Upper lobe of left lung (tissue), 4 donors: ENCODE measurements at regions not wholly inside any gene's neighbourhood (a gene's known extent, or its start where the extent isn't known, plus 50 kb on each side); places are given as distances from the start of the nearest gene placed in this dataset.

Experiments used
- CTCF ChIP-seq, 6 experiments: fragments of 450-650 bp in 4 of 6; fragments of 200-600 bp in 2 of 6; sonication (generic) in 2 of 6; IDR thresholded peaks; one replicate each; pipeline ENCODE4 v1.5.1; 2016 to 2019; ENCODE audit warnings: antibody characterized with exemption in 6 of 6
- POLR2AphosphoS5 ChIP-seq, 2 donors: sonication (generic); formaldehyde crosslinking; IDR thresholded peaks; one replicate each; pipeline ENCODE4 v1.5.1; 2017; ENCODE audit warnings: antibody characterized with exemption in 2 of 2

DNA sequence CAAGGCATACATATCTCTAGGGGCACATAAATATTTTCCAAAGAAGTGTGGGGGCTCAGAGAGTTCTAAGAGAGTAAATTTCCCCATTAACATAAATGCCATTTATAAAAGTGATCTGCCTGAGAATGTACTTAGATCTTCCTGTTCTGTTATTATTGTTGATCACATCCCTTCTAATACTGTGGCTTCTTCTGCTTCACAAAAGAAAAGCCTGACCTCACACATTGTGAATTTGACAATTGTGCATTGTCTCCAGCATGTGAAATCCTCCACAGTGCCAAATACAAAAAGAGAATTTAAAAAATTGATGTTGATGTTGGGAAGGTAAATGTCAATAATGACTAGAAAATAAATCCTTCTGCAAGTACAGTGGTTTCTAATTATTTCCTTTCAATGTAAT lies 330.5 kb upstream of the LRIG3 start:
- TF ChIP-seq CTCF (IDR thresholded peaks at IDR 0.05) (no peak), POLR2AphosphoS5 (IDR thresholded peaks at IDR 0.05) (no peak)
